ENCODE measurements at regions not wholly inside any gene's neighbourhood (a gene's known extent, or its start where the extent isn't known, plus 50 kb on each side); places are given as distances from the start of the nearest gene placed in this dataset.

GRCh38 chr10:105797234-105797890 is 1156.3 kb downstream of the SORCS3 start:
- DNase-seq (ENCODE audit: insufficient read length) (no peak), FAIRE-seq (no peak)
- TF ChIP-seq TAF1 (IDR thresholded peaks at IDR 0.05; ENCODE audit: borderline replicate concordance, low read depth, low read length), result no peak
- no peak for TF ChIP-seq POLR2A (IDR thresholded peaks at IDR 0.05; ENCODE audit: low read depth, low read length)
- no peak for TF ChIP-seq POLR2AphosphoS5 (IDR thresholded peaks at IDR 0.05; ENCODE audit: low read depth, low read length)

DNA sequence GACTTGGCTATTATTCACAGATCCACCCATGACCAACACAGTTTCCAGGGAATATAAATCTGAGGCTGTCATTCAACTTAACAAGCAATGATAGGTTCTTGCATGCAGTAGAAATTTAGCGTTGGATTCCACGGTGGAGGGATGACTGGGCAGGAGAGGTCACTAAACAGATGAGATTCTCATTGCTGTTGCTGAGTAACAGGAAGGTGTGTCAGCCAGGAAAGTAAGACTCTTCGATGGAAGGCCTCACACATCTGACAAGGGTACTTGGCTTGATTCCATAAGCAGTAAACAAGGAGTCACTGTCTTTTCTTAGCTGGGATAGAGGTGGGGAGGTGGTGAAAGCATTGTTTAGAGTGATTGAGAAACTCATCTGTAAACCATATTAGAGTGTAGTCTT is 1152.0 kb downstream of the SORCS3 start:
- no peak for DNase-seq (ENCODE audit: insufficient read length)
- TF ChIP-seq POLR2A (IDR thresholded peaks at IDR 0.05; ENCODE audit: low read depth, low read length) (no peak), TAF1 (IDR thresholded peaks at IDR 0.05; ENCODE audit: borderline replicate concordance, low read depth, low read length) (no peak), POLR2AphosphoS5 (IDR thresholded peaks at IDR 0.05; ENCODE audit: low read depth, low read length) (no peak)
- no peak for FAIRE-seq

- DNase-seq (ENCODE audit: insufficient read length), result no peak
- no peak for TF ChIP-seq POLR2AphosphoS5 (IDR thresholded peaks at IDR 0.05; ENCODE audit: low read depth, low read length)
- no peak for TF ChIP-seq TAF1 (IDR thresholded peaks at IDR 0.05; ENCODE audit: borderline replicate concordance, low read depth, low read length)
- TF ChIP-seq POLR2A (IDR thresholded peaks at IDR 0.05; ENCODE audit: low read depth, low read length), result no peak
- no peak for FAIRE-seq
Measured at GRCh38 chr10:105785721-105786120, 1144.6 kb downstream of the SORCS3 start.

- TF ChIP-seq POLR2A (IDR thresholded peaks at IDR 0.05; ENCODE audit: low read depth, low read length) (no peak), TAF1 (IDR thresholded peaks at IDR 0.05; ENCODE audit: borderline replicate concordance, low read depth, low read length) (no peak), POLR2AphosphoS5 (IDR thresholded peaks at IDR 0.05; ENCODE audit: low read depth, low read length) (no peak)
- FAIRE-seq (no peak), DNase-seq (ENCODE audit: insufficient read length) (no peak)
Measured at GRCh38 chr10:105783936-105784483, 1142.9 kb downstream of the SORCS3 start.

- DNase-seq (ENCODE audit: insufficient read length), result no peak
- no peak for FAIRE-seq
- TF ChIP-seq POLR2A (IDR thresholded peaks at IDR 0.05; ENCODE audit: low read depth, low read length), result no peak
- TF ChIP-seq TAF1 (IDR thresholded peaks at IDR 0.05; ENCODE audit: borderline replicate concordance, low read depth, low read length), result no peak
- TF ChIP-seq POLR2AphosphoS5 (IDR thresholded peaks at IDR 0.05; ENCODE audit: low read depth, low read length), result no peak
Measured at GRCh38 chr10:105774881-105775280, 1133.8 kb downstream of the SORCS3 start.

DNA sequence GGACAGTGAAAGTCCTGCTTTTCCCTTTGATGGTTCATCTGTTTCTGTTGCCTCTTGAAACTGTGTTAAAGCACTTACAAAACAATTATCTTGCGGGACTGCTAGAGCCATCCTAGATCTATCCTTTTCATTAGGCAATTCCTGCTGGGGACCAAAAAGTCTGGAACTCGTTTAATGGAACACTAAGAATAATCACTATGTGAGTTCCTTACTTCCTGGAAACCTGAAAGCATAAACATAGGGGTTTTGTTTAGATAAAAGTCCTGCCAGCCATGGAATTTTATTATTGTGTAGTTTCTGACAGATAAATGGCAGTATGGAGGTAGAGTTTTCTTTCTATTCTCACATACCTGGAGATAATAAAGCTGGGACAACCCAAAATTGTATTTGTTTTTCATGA is 1133.3 kb downstream of the SORCS3 start:
- FAIRE-seq (no peak), DNase-seq (ENCODE audit: insufficient read length) (no peak)
- no peak for TF ChIP-seq POLR2AphosphoS5 (IDR thresholded peaks at IDR 0.05; ENCODE audit: low read depth, low read length)
- no peak for TF ChIP-seq TAF1 (IDR thresholded peaks at IDR 0.05; ENCODE audit: borderline replicate concordance, low read depth, low read length)

GRCh38 chr10:105770524-105771212 is 1129.6 kb downstream of the SORCS3 start:
- no peak for FAIRE-seq
- no peak for DNase-seq (ENCODE audit: insufficient read length)
- no peak for TF ChIP-seq POLR2A (IDR thresholded peaks at IDR 0.05; ENCODE audit: low read depth, low read length)
- TF ChIP-seq POLR2AphosphoS5 (IDR thresholded peaks at IDR 0.05; ENCODE audit: low read depth, low read length), result no peak
- TF ChIP-seq TAF1 (IDR thresholded peaks at IDR 0.05; ENCODE audit: borderline replicate concordance, low read depth, low read length), result no peak

DNA sequence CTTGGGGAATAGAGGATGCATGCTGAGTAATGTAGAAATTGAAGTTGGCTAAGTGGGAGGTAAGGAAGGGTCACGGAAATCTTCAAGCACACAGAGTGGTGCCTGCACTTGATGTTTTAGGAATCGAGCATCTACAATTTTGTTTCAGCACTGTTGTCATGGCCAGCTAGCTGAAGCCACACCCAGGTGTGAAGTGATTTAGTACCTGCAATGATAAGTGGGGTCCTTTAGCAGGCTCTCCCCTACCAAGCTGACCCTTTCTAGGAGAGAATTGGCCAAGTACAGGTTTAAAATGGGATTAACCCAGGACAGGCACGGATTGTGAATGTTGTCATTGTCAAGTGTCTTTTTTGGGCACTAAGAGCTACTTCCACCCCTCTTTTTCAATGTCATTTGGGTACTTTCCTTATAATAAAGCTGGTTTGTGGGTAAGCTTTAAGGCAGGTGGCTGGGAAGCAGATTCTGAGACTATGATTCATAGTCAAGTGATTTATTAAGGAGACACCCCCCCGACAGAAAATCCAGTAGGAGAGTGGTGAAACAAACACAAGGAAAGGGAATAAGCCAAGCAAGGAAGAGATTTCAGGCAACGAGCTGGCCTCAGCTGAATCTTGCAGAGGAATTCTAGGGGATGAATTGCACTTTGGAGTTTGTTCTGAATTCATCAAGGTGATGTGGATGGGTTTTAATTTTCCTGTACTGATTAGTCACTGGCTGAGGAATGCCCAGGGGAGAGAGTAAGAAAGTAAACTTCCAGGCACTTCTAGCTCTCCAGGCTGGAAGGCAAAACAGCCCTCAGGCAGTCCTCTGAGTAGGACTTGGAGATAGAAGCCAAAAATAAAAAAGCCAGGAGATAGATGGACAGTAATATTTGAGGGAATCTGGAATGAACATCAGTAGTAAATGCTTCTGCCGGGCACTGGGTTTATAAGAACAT is 1128.4 kb downstream of the SORCS3 start:
- TF ChIP-seq TAF1 (IDR thresholded peaks at IDR 0.05; ENCODE audit: borderline replicate concordance, low read depth, low read length) (no peak), POLR2AphosphoS5 (IDR thresholded peaks at IDR 0.05; ENCODE audit: low read depth, low read length) (no peak), POLR2A (IDR thresholded peaks at IDR 0.05; ENCODE audit: low read depth, low read length) (no peak)
- no peak for FAIRE-seq
- no peak for DNase-seq (ENCODE audit: insufficient read length)

- no peak for DNase-seq (ENCODE audit: insufficient read length)
- FAIRE-seq, result no peak
- no peak for TF ChIP-seq POLR2AphosphoS5 (IDR thresholded peaks at IDR 0.05; ENCODE audit: low read depth, low read length)
- TF ChIP-seq POLR2A (IDR thresholded peaks at IDR 0.05; ENCODE audit: low read depth, low read length), result no peak
- no peak for TF ChIP-seq TAF1 (IDR thresholded peaks at IDR 0.05; ENCODE audit: borderline replicate concordance, low read depth, low read length)
Measured at GRCh38 chr10:105763611-105764010, 1122.5 kb downstream of the SORCS3 start.

DNA sequence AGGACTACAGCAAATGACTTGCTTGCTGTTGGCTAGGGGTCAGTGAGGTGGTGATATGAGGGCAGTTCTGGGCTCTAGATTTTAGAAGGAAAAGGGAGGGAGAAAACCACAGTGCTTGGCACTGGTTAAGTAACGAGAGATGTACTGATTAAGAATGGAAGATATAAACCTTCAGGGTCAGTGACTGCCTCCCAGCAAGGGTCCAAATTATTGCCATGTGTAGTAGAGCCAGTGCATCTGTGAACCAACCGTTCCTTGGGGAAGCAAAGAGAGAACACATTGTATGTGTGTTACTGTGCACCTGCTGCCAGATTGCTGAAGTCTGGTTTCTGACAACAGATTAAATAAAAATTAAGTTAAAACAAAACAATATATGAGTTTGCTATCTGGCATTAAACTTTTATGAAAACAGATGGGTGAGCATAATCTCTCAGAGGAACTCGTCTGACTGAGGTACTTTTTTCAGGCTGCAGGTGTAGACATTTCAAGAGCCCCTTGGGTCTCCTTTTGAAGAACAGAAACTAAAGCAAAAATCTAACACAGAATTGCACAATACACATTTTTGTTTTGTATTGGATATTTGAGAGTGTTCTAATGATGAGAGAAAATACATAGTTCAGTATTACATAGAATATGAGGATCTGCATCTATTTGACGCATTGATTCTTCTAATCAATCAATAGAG is 1120.6 kb downstream of the SORCS3 start:
- FAIRE-seq (no peak), DNase-seq (ENCODE audit: insufficient read length) (no peak)
- TF ChIP-seq TAF1 (IDR thresholded peaks at IDR 0.05; ENCODE audit: borderline replicate concordance, low read depth, low read length) (no peak), POLR2A (IDR thresholded peaks at IDR 0.05; ENCODE audit: low read depth, low read length) (no peak), POLR2AphosphoS5 (IDR thresholded peaks at IDR 0.05; ENCODE audit: low read depth, low read length) (no peak)

DNA sequence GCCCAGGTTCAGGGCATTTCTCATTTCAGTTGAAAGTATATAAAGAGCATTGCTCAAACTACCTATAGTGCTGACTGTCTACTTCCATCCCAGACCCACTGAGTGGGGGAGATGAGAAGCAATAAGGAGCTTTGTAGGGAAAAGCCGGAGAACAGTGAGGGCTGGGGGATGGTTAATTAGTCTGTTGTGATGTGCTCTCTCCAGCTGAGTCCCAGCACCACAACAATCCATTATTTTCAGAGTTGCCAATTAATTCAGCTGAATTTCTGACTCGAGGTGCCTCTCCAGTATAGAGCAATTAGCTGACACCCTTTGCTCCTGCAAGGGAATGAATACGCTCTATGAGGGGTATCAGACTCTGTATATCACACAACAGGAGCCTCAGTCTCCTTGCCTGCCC is 1118.6 kb downstream of the SORCS3 start:
- TF ChIP-seq TAF1 (IDR thresholded peaks at IDR 0.05; ENCODE audit: borderline replicate concordance, low read depth, low read length) (no peak), POLR2AphosphoS5 (IDR thresholded peaks at IDR 0.05; ENCODE audit: low read depth, low read length) (no peak), POLR2A (IDR thresholded peaks at IDR 0.05; ENCODE audit: low read depth, low read length) (no peak)
- FAIRE-seq (no peak), DNase-seq (ENCODE audit: insufficient read length) (no peak)

Measured in GM12892 (cell line).